ENCODE measurements at regions not wholly inside any gene's neighbourhood (a gene's known extent, or its start where the extent isn't known, plus 50 kb on each side); places are given as distances from the start of the nearest gene placed in this dataset.
"Not testable (repeated sequence)": the region's sequence is repeated elsewhere in the genome, so short reads cannot be mapped to it uniquely, and the experiment has no call there.

- H3K36me3 ChIP-seq (ENCODE audit: insufficient read depth, low read length); H3K27me3 ChIP-seq (ENCODE audit: insufficient read depth, low read length); H3K4me3 ChIP-seq (ENCODE audit: low read length); H3K4me1 ChIP-seq (ENCODE audit: insufficient read depth, low read length); H3K9me3 ChIP-seq (ENCODE audit: insufficient read depth, low read depth, low read length); H3K9ac ChIP-seq (ENCODE audit: low read depth, low read length); H3K27ac ChIP-seq (ENCODE audit: low read depth, low read length): not testable (repeated sequence)
- WGBS, result 98% methylated on average over 7 of the region's 7 CpGs
Observed at GRCh38 chrX:94341730-94342129, 667.7 kb downstream of the FAM133A start.

GRCh38 chrX:94361241-94361640 is 687.2 kb downstream of the FAM133A start:
- Histone ChIP-seq H3K36me3 (ENCODE audit: insufficient read depth, low read length) (no peaks in the 10 kb centered on the region), H3K9me3 (ENCODE audit: insufficient read depth, low read depth, low read length) (no peaks in the 10 kb centered on the region), H3K4me3 (ENCODE audit: low read length) (no peak overlapping the region), H3K27me3 (ENCODE audit: insufficient read depth, low read length) (no peaks in the 10 kb centered on the region), H3K9ac (ENCODE audit: low read depth, low read length) (no peak overlapping the region), H3K4me1 (ENCODE audit: insufficient read depth, low read length) (peaks cover 13% of the 10 kb centered on the region), H3K27ac (ENCODE audit: low read depth, low read length) (no peak overlapping the region)
- WGBS, result 94% methylated on average over 10 of the region's 10 CpGs

GRCh38 chrX:94365736-94366135 is 691.7 kb downstream of the FAM133A start:
- Histone ChIP-seq H3K9ac (ENCODE audit: low read depth, low read length) (no peak overlapping the region), H3K4me1 (ENCODE audit: insufficient read depth, low read length) (peaks cover 14% of the 10 kb centered on the region), H3K9me3 (ENCODE audit: insufficient read depth, low read depth, low read length) (no peaks in the 10 kb centered on the region), H3K4me3 (ENCODE audit: low read length) (no peak overlapping the region), H3K27me3 (ENCODE audit: insufficient read depth, low read length) (no peaks in the 10 kb centered on the region), H3K27ac (ENCODE audit: low read depth, low read length) (peak overlapping the region; percentile 92; the same call in 1 of the 2 replicates), H3K36me3 (ENCODE audit: insufficient read depth, low read length) (no peaks in the 10 kb centered on the region)
- 80% methylated on average over 3 of the region's 3 CpGs for WGBS

- WGBS, result 88% methylated on average over 4 of the region's 4 CpGs
- no peaks in the 10 kb centered on the region for H3K36me3 ChIP-seq (ENCODE audit: insufficient read depth, low read length)
- H3K9me3 ChIP-seq (ENCODE audit: insufficient read depth, low read depth, low read length), result no peaks in the 10 kb centered on the region
- no peaks in the 10 kb centered on the region for H3K27me3 ChIP-seq (ENCODE audit: insufficient read depth, low read length)
- H3K27ac ChIP-seq (ENCODE audit: low read depth, low read length), result peak overlapping the region; percentile 81; the same call in 1 of the 2 replicates
- H3K4me3 ChIP-seq (ENCODE audit: low read length), result no peak overlapping the region
- peaks cover 14% of the 10 kb centered on the region for H3K4me1 ChIP-seq (ENCODE audit: insufficient read depth, low read length)
- no peak overlapping the region for H3K9ac ChIP-seq (ENCODE audit: low read depth, low read length)
Observed at GRCh38 chrX:94366616-94367015, 692.6 kb downstream of the FAM133A start.

- Histone ChIP-seq H3K9ac (ENCODE audit: low read depth, low read length) (no peak overlapping the region), H3K27ac (ENCODE audit: low read depth, low read length) (no peak overlapping the region), H3K36me3 (ENCODE audit: insufficient read depth, low read length) (no peaks in the 10 kb centered on the region), H3K27me3 (ENCODE audit: insufficient read depth, low read length) (no peaks in the 10 kb centered on the region), H3K9me3 (ENCODE audit: insufficient read depth, low read depth, low read length) (0 out of 2 replicates have a peak, but pooled peaks cover 4% of the 10 kb centered on the region), H3K4me1 (ENCODE audit: insufficient read depth, low read length) (no peaks in the 10 kb centered on the region), H3K4me3 (ENCODE audit: low read length) (no peak overlapping the region)
Observed at GRCh38 chrX:94389044-94389443, 715.0 kb downstream of the FAM133A start.

- H3K4me1 ChIP-seq (ENCODE audit: insufficient read depth, low read length), result no peaks in the 10 kb centered on the region
- 82% methylated on average over 2 of the region's 2 CpGs for WGBS
Observed at GRCh38 chrX:94400488-94400887, 726.5 kb downstream of the FAM133A start.

GRCh38 chrX:94401426-94401825 is 727.4 kb downstream of the FAM133A start:
- no peak overlapping the region for H3K27ac ChIP-seq (ENCODE audit: low read depth, low read length)
- no peak overlapping the region for H3K4me3 ChIP-seq (ENCODE audit: low read length)
- WGBS, result 95% methylated on average over 2 of the region's 2 CpGs

More at GRCh38 chrX:94400488-94400887, 726.5 kb downstream of the FAM133A start:
- Histone ChIP-seq H3K27me3 (ENCODE audit: insufficient read depth, low read length) (no peaks in the 10 kb centered on the region), H3K4me3 (ENCODE audit: low read length) (no peak overlapping the region), H3K36me3 (ENCODE audit: insufficient read depth, low read length) (no peaks in the 10 kb centered on the region), H3K9me3 (ENCODE audit: insufficient read depth, low read depth, low read length) (peaks cover 6% of the 10 kb centered on the region; the same call in 1 of the 2 replicates), H3K27ac (ENCODE audit: low read depth, low read length) (no peak overlapping the region), H3K9ac (ENCODE audit: low read depth, low read length) (no peak overlapping the region)

GRCh38 chrX:94414746-94415145 is 740.7 kb downstream of the FAM133A start:
- no peaks in the 10 kb centered on the region for H3K27me3 ChIP-seq (ENCODE audit: insufficient read depth, low read length)
- H3K9ac ChIP-seq (ENCODE audit: low read depth, low read length), result no peak overlapping the region
- 92% methylated on average over 4 of the region's 4 CpGs for WGBS
- H3K36me3 ChIP-seq (ENCODE audit: insufficient read depth, low read length), result no peaks in the 10 kb centered on the region
- H3K4me1 ChIP-seq (ENCODE audit: insufficient read depth, low read length), result no peaks in the 10 kb centered on the region
- no peak overlapping the region for H3K4me3 ChIP-seq (ENCODE audit: low read length)
- no peak overlapping the region for H3K27ac ChIP-seq (ENCODE audit: low read depth, low read length)
- no peaks in the 10 kb centered on the region for H3K9me3 ChIP-seq (ENCODE audit: insufficient read depth, low read depth, low read length)

More at GRCh38 chrX:94401426-94401825, 727.4 kb downstream of the FAM133A start:
- no peaks in the 10 kb centered on the region for H3K4me1 ChIP-seq (ENCODE audit: insufficient read depth, low read length)
- peaks cover 6% of the 10 kb centered on the region; the same call in 1 of the 2 replicates for H3K9me3 ChIP-seq (ENCODE audit: insufficient read depth, low read depth, low read length)
- no peak overlapping the region for H3K9ac ChIP-seq (ENCODE audit: low read depth, low read length)
- H3K36me3 ChIP-seq (ENCODE audit: insufficient read depth, low read length), result no peaks in the 10 kb centered on the region
- no peaks in the 10 kb centered on the region for H3K27me3 ChIP-seq (ENCODE audit: insufficient read depth, low read length)

- H3K36me3 ChIP-seq (ENCODE audit: insufficient read depth, low read length), result no peaks in the 10 kb centered on the region
- no peaks in the 10 kb centered on the region for H3K27me3 ChIP-seq (ENCODE audit: insufficient read depth, low read length)
- H3K9me3 ChIP-seq (ENCODE audit: insufficient read depth, low read depth, low read length), result no peaks in the 10 kb centered on the region
- H3K4me1 ChIP-seq (ENCODE audit: insufficient read depth, low read length), result no peaks in the 10 kb centered on the region
- no peak overlapping the region for H3K4me3 ChIP-seq (ENCODE audit: low read length)
- no peak overlapping the region for H3K27ac ChIP-seq (ENCODE audit: low read depth, low read length)
- H3K9ac ChIP-seq (ENCODE audit: low read depth, low read length), result no peak overlapping the region
Observed at GRCh38 chrX:94418065-94418464, 744.1 kb downstream of the FAM133A start.

- 90% methylated on average over 3 of the region's 3 CpGs for WGBS
Observed at GRCh38 chrX:94424456-94424855, 750.5 kb downstream of the FAM133A start.

GRCh38 chrX:94430091-94430490 is 756.1 kb downstream of the FAM133A start:
- no CpG with 5 or more reads among the region's 1 CpG for WGBS
- H3K4me1 ChIP-seq (ENCODE audit: insufficient read depth, low read length), result no peaks in the 10 kb centered on the region
- H3K4me3 ChIP-seq (ENCODE audit: low read length), result no peak overlapping the region

More at GRCh38 chrX:94424456-94424855, 750.5 kb downstream of the FAM133A start:
- Histone ChIP-seq H3K4me3 (ENCODE audit: low read length) (no peak overlapping the region), H3K27me3 (ENCODE audit: insufficient read depth, low read length) (no peaks in the 10 kb centered on the region), H3K27ac (ENCODE audit: low read depth, low read length) (no peak overlapping the region), H3K4me1 (ENCODE audit: insufficient read depth, low read length) (no peaks in the 10 kb centered on the region), H3K9ac (ENCODE audit: low read depth, low read length) (no peak overlapping the region), H3K36me3 (ENCODE audit: insufficient read depth, low read length) (no peaks in the 10 kb centered on the region), H3K9me3 (ENCODE audit: insufficient read depth, low read depth, low read length) (no peaks in the 10 kb centered on the region)

GRCh38 chrX:94435799-94436198 is 761.8 kb downstream of the FAM133A start:
- WGBS, result 64% methylated on average over 3 of the region's 4 CpGs
- no peak overlapping the region for H3K27ac ChIP-seq (ENCODE audit: low read depth, low read length)
- no peaks in the 10 kb centered on the region for H3K4me1 ChIP-seq (ENCODE audit: insufficient read depth, low read length)
- H3K4me3 ChIP-seq (ENCODE audit: low read length), result no peak overlapping the region
- H3K9me3 ChIP-seq (ENCODE audit: insufficient read depth, low read depth, low read length), result no peaks in the 10 kb centered on the region
- no peaks in the 10 kb centered on the region for H3K36me3 ChIP-seq (ENCODE audit: insufficient read depth, low read length)
- H3K9ac ChIP-seq (ENCODE audit: low read depth, low read length), result no peak overlapping the region
- no peaks in the 10 kb centered on the region for H3K27me3 ChIP-seq (ENCODE audit: insufficient read depth, low read length)

More at GRCh38 chrX:94430091-94430490, 756.1 kb downstream of the FAM133A start:
- H3K9ac ChIP-seq (ENCODE audit: low read depth, low read length), result no peak overlapping the region
- no peak overlapping the region for H3K27ac ChIP-seq (ENCODE audit: low read depth, low read length)
- no peaks in the 10 kb centered on the region for H3K9me3 ChIP-seq (ENCODE audit: insufficient read depth, low read depth, low read length)
- H3K27me3 ChIP-seq (ENCODE audit: insufficient read depth, low read length), result no peaks in the 10 kb centered on the region
- H3K36me3 ChIP-seq (ENCODE audit: insufficient read depth, low read length), result no peaks in the 10 kb centered on the region
